Lung (tissue), 11 donors: ENCODE measurements at regions not wholly inside any gene's neighbourhood (a gene's known extent, or its start where the extent isn't known, plus 50 kb on each side); places are given as distances from the start of the nearest gene placed in this dataset.

Source experiments
- ATAC-seq: fragments of 200-7000 bp; cut with Tn5 transposase; one replicate; pipeline ENCODE4 v1.9.1; 2020; ENCODE audit warnings: moderate number of reproducible peaks; ENCODE audit not compliant: insufficient read depth, low FRiP score
- DNase-seq, 3 donors: peaks; one replicate each; pipeline ENCODE4 v3.0.0-alpha.2; 2013 to 2017
- H3K27ac ChIP-seq, 2 donors: one replicate each; pipeline ENCODE4 v1.5.1; 2013; ENCODE audit warnings: mild to moderate bottlenecking in 2 of 2, moderate library complexity in 2 of 2, control low read depth in 1 of 2, inconsistent platforms in 1 of 2, low read depth in 1 of 2, low read length in 1 of 2
- H3K27me3 ChIP-seq, 3 donors: one replicate each; pipeline ENCODE4 v1.5.1; 2013; ENCODE audit warnings: low read length in 2 of 3; ENCODE audit not compliant: control insufficient read depth in 3 of 3, insufficient read depth in 3 of 3
- H3K36me3 ChIP-seq, 4 donors: one replicate each; pipeline ENCODE4 v1.5.1; 2013; ENCODE audit warnings: low read length in 4 of 4, mild to moderate bottlenecking in 1 of 4, moderate library complexity in 1 of 4; ENCODE audit not compliant: control insufficient read depth in 4 of 4, insufficient read depth in 4 of 4
- H3K4me1 ChIP-seq, 5 donors: one replicate each; pipeline ENCODE4 v1.5.1; 2013; ENCODE audit warnings: low read length in 5 of 5, mild to moderate bottlenecking in 2 of 5, moderate library complexity in 1 of 5; ENCODE audit not compliant: control insufficient read depth in 5 of 5, insufficient read depth in 5 of 5
- H3K4me3 ChIP-seq: one replicate; pipeline ENCODE4 v1.5.1; 2013; ENCODE audit warnings: mild to moderate bottlenecking, control low read depth, moderate library complexity
- H3K9ac ChIP-seq, 2 donors: one replicate each; pipeline ENCODE4 v1.5.1; 2013; ENCODE audit warnings: low read length in 2 of 2, control low read depth in 1 of 2; ENCODE audit not compliant: insufficient read depth in 1 of 2
- H3K9me3 ChIP-seq, 4 donors: one replicate each; pipeline ENCODE4 v1.5.1; 2013; ENCODE audit warnings: low read length in 3 of 4, mild to moderate bottlenecking in 1 of 4, moderate library complexity in 1 of 4; ENCODE audit not compliant: control insufficient read depth in 4 of 4, insufficient read depth in 3 of 4
- WGBS, 2 donors: extraction: QIAGEN DNeasy Blood & Tissue Kit; methylation state at CpG; one replicate each; pipeline ENCODE4 v1.1.7; 2013; 5-methylcytosine and 5-hydroxymethylcytosine counted together
- TF ChIP-seq, protein P1 (sequence below): IDR thresholded peaks from 2 replicates; pipeline ENCODE4 v1.5.1; 2012; ENCODE audit warnings: mild to moderate bottlenecking; ENCODE audit errors: control extremely low read depth, extremely low read depth
- donor health status: control.
- donor health status: control.
- donor health status: Bipolar disorder and iron deficiency.
- donor health status: healthy.
- donor health status: DM: yes; HTN: yes; CAD: no.

DNA sequence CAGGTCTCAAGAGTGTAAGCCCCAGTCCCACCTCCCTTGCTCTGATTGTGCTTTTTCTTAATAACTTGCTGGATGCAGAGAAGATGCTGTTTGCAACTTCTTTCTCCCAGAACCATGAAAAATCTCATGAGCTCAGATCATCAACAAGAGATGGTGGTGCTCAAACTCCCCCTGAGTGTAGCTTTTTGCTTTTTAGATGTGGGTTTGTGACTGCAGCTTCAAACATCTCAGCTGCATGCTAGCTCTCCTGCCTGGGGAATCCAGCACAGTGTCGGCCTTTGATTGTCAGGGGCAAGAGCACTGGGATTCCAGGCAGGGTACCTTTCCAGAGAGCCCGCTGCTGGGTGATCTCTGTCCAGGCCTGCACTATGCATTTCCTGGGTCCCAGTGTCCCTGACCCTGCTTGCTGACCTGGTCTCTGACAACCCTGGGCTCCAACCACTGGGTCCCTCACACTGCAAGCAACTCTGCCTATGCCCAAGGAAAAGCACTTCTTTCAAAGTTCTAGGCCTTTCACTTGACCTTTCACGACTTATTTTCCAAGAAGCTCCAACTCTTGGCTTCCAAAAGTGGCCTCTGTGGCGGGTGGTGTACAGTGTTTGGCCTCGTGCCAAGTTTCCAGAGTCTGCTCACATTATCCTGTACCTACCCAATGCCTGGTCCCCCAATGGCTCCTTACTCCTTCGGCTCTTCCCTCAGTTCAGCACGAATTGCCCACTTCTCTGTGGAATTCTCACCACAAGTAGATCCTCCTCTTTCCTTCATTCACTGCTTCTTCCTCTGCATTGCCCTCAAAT is 69.7 kb upstream of the LY86 start:
- DNase-seq (no peak), ATAC-seq (no peak)
- H3K27ac ChIP-seq, result no peak overlapping the region
- peaks cover 0 to 6% (median 0%) of the 10 kb centered on the region in 3 donors for H3K27me3 ChIP-seq
- WGBS, 2 donors, result 54 to 76% methylated on average over 7 of the region's 7 CpGs
- TF ChIP-seq, protein P1, sequence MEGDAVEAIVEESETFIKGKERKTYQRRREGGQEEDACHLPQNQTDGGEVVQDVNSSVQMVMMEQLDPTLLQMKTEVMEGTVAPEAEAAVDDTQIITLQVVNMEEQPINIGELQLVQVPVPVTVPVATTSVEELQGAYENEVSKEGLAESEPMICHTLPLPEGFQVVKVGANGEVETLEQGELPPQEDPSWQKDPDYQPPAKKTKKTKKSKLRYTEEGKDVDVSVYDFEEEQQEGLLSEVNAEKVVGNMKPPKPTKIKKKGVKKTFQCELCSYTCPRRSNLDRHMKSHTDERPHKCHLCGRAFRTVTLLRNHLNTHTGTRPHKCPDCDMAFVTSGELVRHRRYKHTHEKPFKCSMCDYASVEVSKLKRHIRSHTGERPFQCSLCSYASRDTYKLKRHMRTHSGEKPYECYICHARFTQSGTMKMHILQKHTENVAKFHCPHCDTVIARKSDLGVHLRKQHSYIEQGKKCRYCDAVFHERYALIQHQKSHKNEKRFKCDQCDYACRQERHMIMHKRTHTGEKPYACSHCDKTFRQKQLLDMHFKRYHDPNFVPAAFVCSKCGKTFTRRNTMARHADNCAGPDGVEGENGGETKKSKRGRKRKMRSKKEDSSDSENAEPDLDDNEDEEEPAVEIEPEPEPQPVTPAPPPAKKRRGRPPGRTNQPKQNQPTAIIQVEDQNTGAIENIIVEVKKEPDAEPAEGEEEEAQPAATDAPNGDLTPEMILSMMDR, result no peak
- no peaks in the 10 kb centered on the region for H3K4me1 ChIP-seq
- H3K36me3 ChIP-seq, result no peaks in the 10 kb centered on the region
- H3K4me3 ChIP-seq, result no peak overlapping the region
- H3K9me3 ChIP-seq, result peaks cover 0 to 1% (median 0%) of the 10 kb centered on the region in 4 donors
- no peak overlapping the region for H3K9ac ChIP-seq

DNA sequence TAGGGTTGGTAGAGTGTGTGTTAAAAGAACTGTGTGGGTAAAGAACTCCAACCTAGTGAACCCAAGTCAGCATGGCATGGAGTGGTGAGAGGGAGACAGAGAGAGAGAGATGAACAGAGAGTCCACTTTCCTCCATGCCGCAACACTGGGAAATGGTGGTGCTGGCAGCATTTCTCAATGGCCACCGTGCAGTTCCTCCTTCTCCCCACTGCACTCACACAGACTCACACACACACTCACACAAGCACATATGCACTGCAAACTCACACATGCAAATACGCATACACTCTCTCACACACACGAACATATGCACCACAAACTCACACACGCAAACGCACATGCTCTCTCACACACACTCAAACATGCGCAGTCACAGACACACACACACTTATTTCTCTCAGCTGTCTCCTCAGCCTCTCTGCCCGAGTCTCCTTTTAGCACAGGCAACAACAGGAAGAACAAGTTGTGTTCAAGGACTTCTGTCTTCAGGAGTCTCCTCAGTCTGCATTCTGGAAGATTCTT is 66.5 kb upstream of the LY86 start:
- Histone ChIP-seq H3K9ac (no peak overlapping the region), H3K27ac (no peak overlapping the region), H3K4me1 (no peaks in the 10 kb centered on the region), H3K4me3 (no peak overlapping the region), H3K27me3 (peaks cover 0 to 6% (median 0%) of the 10 kb centered on the region in 3 donors), H3K9me3 (peaks cover 0 to 1% (median 0%) of the 10 kb centered on the region in 4 donors), H3K36me3 (no peaks in the 10 kb centered on the region)
- ATAC-seq (no peak), DNase-seq (no peak)
- TF ChIP-seq, protein P1, result no peak
- WGBS, 2 donors, result 75 to 80% methylated on average over 8 of the region's 8 CpGs

GRCh38 chr6:6522709-6523108 is 65.8 kb upstream of the LY86 start:
- Histone ChIP-seq H3K27ac (no peak overlapping the region), H3K36me3 (no peaks in the 10 kb centered on the region), H3K4me3 (no peak overlapping the region), H3K9ac (no peak overlapping the region), H3K27me3 (peaks cover 0 to 6% (median 0%) of the 10 kb centered on the region in 3 donors), H3K9me3 (peaks cover 0 to 1% (median 0%) of the 10 kb centered on the region in 4 donors), H3K4me1 (no peaks in the 10 kb centered on the region)
- 54 to 61% methylated on average over 5 of the region's 5 CpGs for WGBS, 2 donors
- TF ChIP-seq, protein P1, result no peak
- ATAC-seq (no peak), DNase-seq (no peak)
